Body of pancreas (tissue), 4 donors: ENCODE measurements at regions not wholly inside any gene's neighbourhood (a gene's known extent, or its start where the extent isn't known, plus 50 kb on each side); places are given as distances from the start of the nearest gene placed in this dataset.

ENCODE experiments used
- ATAC-seq: fragments of 150-250 bp; one replicate; pipeline ENCODE4 v1.9.1; 2016
- DNase-seq, 4 donors: peaks; one replicate each; pipeline ENCODE4 v3.0.0-alpha.2; 2019
- H3K27ac ChIP-seq, 4 donors: fragments of 200-600 bp; sonication (generic); 1 replicate in 3 of 4; 2 replicates in 1 of 4; pipeline versions ENCODE4 v1.5.1 to v1.6.1; 2016 to 2019; ENCODE audit warnings: mild to moderate bottlenecking in 1 of 4, mixed read lengths in 1 of 4, moderate library complexity in 1 of 4
- H3K27me3 ChIP-seq, 2 donors: fragments of 200-600 bp; sonication (generic); one replicate each; pipeline ENCODE4 v1.6.0; 2016; ENCODE audit warnings: mild to moderate bottlenecking in 1 of 2
- H3K36me3 ChIP-seq, 2 donors: fragments of 200-600 bp; sonication (generic); replicated peaks in 1 of 2; 2 replicates each; pipeline ENCODE4 v1.5.1; 2016; ENCODE audit warnings: low read depth in 2 of 2; ENCODE audit not compliant: insufficient read depth in 1 of 2
- H3K4me1 ChIP-seq: fragments of 200-600 bp; sonication (generic); one replicate; pipeline ENCODE4 v1.6.0; 2016
- H3K4me3 ChIP-seq, 2 donors: fragments of 200-600 bp; sonication (generic); 1 replicate in 1 of 2; 2 replicates in 1 of 2; pipeline ENCODE4 v1.5.1; 2016 to 2019
- H3K9me3 ChIP-seq, 3 donors: fragments of 200-600 bp; sonication (generic); 1 replicate in 2 of 3; 2 replicates in 1 of 3; pipeline ENCODE4 v1.5.1; 2016
- CTCF ChIP-seq, 7 experiments: fragments of 450-650 bp in 4 of 7; fragments of 200-600 bp in 3 of 7; sonication (generic) in 3 of 7; IDR thresholded peaks; one replicate each; pipeline ENCODE4 v1.5.1; 2016 to 2019; ENCODE audit warnings: antibody characterized with exemption in 7 of 7
- POLR2A ChIP-seq, 3 donors: fragments of 450-650 bp; IDR thresholded peaks; one replicate each; pipeline ENCODE4 v1.6.1; 2016; ENCODE audit warnings: antibody characterized with exemption in 3 of 3, mild to moderate bottlenecking in 2 of 3
- WGBS, 2 donors: methylation state at CpG; one replicate each; pipeline ENCODE4 v1.1.5; 2017; 5-methylcytosine and 5-hydroxymethylcytosine counted together
- intact Hi-C: fragments of 100-400 bp; cut with DNase I; formaldehyde crosslinking; loops from one replicate; pipeline ENCODE4 v1.15.1; 2023

GRCh38 chr2:176772816-176773215 is 439.8 kb upstream of the HNRNPA3 start:
- TF ChIP-seq CTCF (IDR thresholded peaks at IDR 0.05) (no peak), POLR2A (IDR thresholded peaks at IDR 0.05) (no peak)
- intact Hi-C loops, result no loop called here
- Histone ChIP-seq H3K36me3 (no peaks in the 10 kb centered on the region), H3K9me3 (peaks cover 0 to 7% (median 0%) of the 10 kb centered on the region in 3 donors), H3K4me1 (no peaks in the 10 kb centered on the region), H3K4me3 (no peak overlapping the region), H3K27ac (no peak overlapping the region), H3K27me3 (no peaks in the 10 kb centered on the region)
- DNase-seq, result no peak
- 50 to 64% methylated on average over 2 of the region's 2 CpGs for WGBS, 2 donors
- ATAC-seq, result no peak

DNA sequence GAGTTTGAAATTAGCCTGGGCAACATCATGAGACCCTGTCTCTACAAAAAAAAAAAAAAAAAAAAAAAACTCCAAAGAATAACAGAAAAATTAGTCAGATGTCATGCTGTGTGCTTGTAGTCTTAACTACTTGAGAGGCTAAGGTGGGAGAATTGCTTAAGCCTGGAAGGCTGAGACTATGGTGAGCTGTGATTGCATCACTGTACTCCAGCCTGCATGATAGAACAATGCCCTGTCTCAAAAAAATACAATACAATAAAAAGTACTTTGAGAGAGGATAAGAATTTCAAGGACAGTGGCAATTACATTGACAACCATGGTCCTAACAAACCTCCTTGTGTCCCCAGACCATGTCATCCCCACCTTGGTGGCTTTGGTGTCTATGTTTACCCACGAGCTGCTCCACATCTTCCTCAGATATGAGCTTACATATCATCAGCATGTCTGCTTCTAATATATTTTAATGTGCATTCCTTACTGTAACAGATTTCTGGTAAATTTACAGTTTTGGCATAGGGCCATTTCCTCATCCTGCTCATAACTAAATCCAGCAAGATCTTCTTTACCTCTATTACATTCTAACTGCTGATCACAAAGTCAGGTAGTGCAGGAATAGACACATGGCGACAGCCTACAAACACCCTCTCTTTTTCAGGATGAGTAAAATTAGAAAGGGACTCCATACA is 437.7 kb upstream of the HNRNPA3 start:
- TF ChIP-seq CTCF (IDR thresholded peaks at IDR 0.05) (no peak), POLR2A (IDR thresholded peaks at IDR 0.05) (no peak)
- WGBS, 2 donors, result 71 to 72% methylated on average over 2 of the region's 2 CpGs
- H3K36me3 ChIP-seq, result no peaks in the 10 kb centered on the region
- H3K4me3 ChIP-seq, result no peak overlapping the region
- H3K27me3 ChIP-seq, result no peaks in the 10 kb centered on the region
- H3K27ac ChIP-seq, result no peak overlapping the region
- no peak for DNase-seq
- peaks cover 0 to 7% (median 0%) of the 10 kb centered on the region in 3 donors for H3K9me3 ChIP-seq
- ATAC-seq, result no peak
- intact Hi-C loops, result no loop called here
- H3K4me1 ChIP-seq, result no peaks in the 10 kb centered on the region

DNA sequence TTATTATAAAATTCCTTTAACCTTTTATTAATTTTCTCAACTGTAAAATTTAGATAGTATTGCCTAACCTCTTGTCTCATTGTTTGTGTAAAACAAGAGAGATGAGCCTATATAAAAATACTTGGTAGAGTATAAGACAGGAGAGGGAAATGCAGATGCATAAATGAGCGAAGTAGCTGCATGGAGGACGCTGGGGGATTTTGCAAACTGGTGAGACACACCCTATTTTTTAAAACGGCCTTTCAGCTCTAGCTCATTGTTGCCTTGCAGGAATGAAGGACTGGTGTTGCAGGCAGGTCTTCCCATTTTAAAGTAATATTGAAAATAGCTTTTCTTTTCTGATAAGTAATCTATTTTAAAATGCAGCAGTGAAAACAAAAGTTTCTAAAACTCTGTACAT is 435.3 kb upstream of the HNRNPA3 start:
- no peak for DNase-seq
- H3K27me3 ChIP-seq, result no peaks in the 10 kb centered on the region
- H3K36me3 ChIP-seq, result no peaks in the 10 kb centered on the region
- H3K4me3 ChIP-seq, result no peak overlapping the region
- H3K4me1 ChIP-seq, result no peaks in the 10 kb centered on the region
- no peak overlapping the region for H3K27ac ChIP-seq
- no peak for TF ChIP-seq CTCF (IDR thresholded peaks at IDR 0.05)
- TF ChIP-seq POLR2A (IDR thresholded peaks at IDR 0.05), result no peak
- no peak for ATAC-seq
- peaks cover 0 to 7% (median 0%) of the 10 kb centered on the region in 3 donors for H3K9me3 ChIP-seq
- whole genome bisulfite sequencing, 2 donors, result 71 to 72% methylated on average over 3 of the region's 3 CpGs
- intact Hi-C loops, result no loop called here

- no peak for ATAC-seq
- Histone ChIP-seq H3K27me3 (no peaks in the 10 kb centered on the region), H3K27ac (no peak overlapping the region), H3K4me1 (no peaks in the 10 kb centered on the region), H3K4me3 (no peak overlapping the region), H3K36me3 (no peaks in the 10 kb centered on the region), H3K9me3 (no peaks in the 10 kb centered on the region)
- intact Hi-C loops, result no loop called here
- DNase-seq, result no peak
- TF ChIP-seq CTCF (IDR thresholded peaks at IDR 0.05), result no peak
- TF ChIP-seq POLR2A (IDR thresholded peaks at IDR 0.05), result no peak
- WGBS, 2 donors, result 75 to 84% methylated on average over 4 of the region's 4 CpGs
Observed at GRCh38 chr2:176779917-176780316, 432.7 kb upstream of the HNRNPA3 start.

DNA sequence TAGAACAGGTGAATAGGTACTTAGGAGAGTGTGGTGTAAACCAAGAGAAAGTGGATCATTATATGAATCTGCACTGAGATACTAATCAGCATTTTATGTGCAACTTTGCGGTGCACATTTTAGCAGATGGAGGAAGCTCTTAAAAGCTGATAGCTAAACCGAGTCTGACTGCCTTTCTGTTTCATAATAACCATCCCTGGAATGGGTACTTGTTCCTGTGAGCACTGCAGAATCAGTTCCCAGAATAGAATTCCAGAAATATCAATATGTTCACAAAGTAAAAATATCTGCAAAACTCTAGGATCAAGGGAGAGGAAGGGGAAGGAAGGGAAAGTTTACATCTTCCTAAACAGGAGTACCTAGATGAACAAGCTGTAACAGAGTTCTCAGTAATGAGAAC is 432.2 kb upstream of the HNRNPA3 start:
- H3K27me3 ChIP-seq, result no peaks in the 10 kb centered on the region
- intact Hi-C loops, result no loop called here
- no peaks in the 10 kb centered on the region for H3K36me3 ChIP-seq
- no peak overlapping the region for H3K4me3 ChIP-seq
- H3K9me3 ChIP-seq, result no peaks in the 10 kb centered on the region
- no peaks in the 10 kb centered on the region for H3K4me1 ChIP-seq
- WGBS, 2 donors, result 66 to 71% methylated on average over 2 of the region's 2 CpGs
- DNase-seq, result no peak
- no peak for ATAC-seq
- no peak for TF ChIP-seq POLR2A (IDR thresholded peaks at IDR 0.05)
- no peak for TF ChIP-seq CTCF (IDR thresholded peaks at IDR 0.05)
- H3K27ac ChIP-seq, result no peak overlapping the region
